Prostate gland (tissue), 2 donors: ENCODE measurements at regions not wholly inside any gene's neighbourhood (a gene's known extent, or its start where the extent isn't known, plus 50 kb on each side); places are given as distances from the start of the nearest gene placed in this dataset.
"Not testable (repeated sequence)": the region's sequence is repeated elsewhere in the genome, so short reads cannot be mapped to it uniquely, and the experiment has no call there.

Experiments
- DNase-seq: peaks from one replicate; pipeline ENCODE4 v3.0.0-alpha.2; 2019; ENCODE audit warnings: low spot score
- H3K27ac ChIP-seq, 2 donors: fragments of 200-600 bp; sonication (generic); 2 replicates each; pipeline ENCODE4 v1.5.1; 2017 to 2019
- H3K27me3 ChIP-seq: fragments of 200-600 bp; sonication (generic); replicated peaks from 2 replicates; pipeline ENCODE4 v1.5.1; 2019; ENCODE audit not compliant: insufficient read depth
- H3K36me3 ChIP-seq, 2 donors: fragments of 200-600 bp; sonication (generic); 1 replicate in 1 of 2; 2 replicates in 1 of 2; pipeline versions ENCODE4 v1.5.1 to v1.8.1; 2017 to 2019
- H3K4me1 ChIP-seq: fragments of 200-600 bp; sonication (generic); replicated peaks from 2 replicates; pipeline ENCODE4 v1.5.1; 2019
- H3K4me3 ChIP-seq, 2 donors: fragments of 200-600 bp; sonication (generic); 2 replicates each; pipeline ENCODE4 v1.5.1; 2017 to 2019
- H3K9me3 ChIP-seq: fragments of 200-600 bp; sonication (generic); 2 replicates; pipeline ENCODE4 v1.5.1; 2017
- CTCF ChIP-seq, 4 experiments: fragments of 200-600 bp in 2 of 4; fragments of 450-650 bp in 2 of 4; sonication (generic) in 2 of 4; IDR thresholded peaks; 1 replicate in 3 of 4; 2 replicates in 1 of 4; pipeline ENCODE4 v1.5.1; 2016 to 2019; ENCODE audit warnings: antibody characterized with exemption in 4 of 4, mild to moderate bottlenecking in 2 of 4, moderate library complexity in 2 of 4
- POLR2A ChIP-seq: fragments of 450-650 bp; IDR thresholded peaks from one replicate; pipeline ENCODE4 v1.6.1; 2016; ENCODE audit warnings: antibody characterized with exemption, mild to moderate bottlenecking
- POLR2AphosphoS5 ChIP-seq: sonication (generic); formaldehyde crosslinking; IDR thresholded peaks from one replicate; pipeline ENCODE4 v1.6.1; 2017; ENCODE audit warnings: antibody characterized with exemption
- WGBS: methylation state at CpG from one replicate; pipeline ENCODE4 v1.1.5; 2018; 5-methylcytosine and 5-hydroxymethylcytosine counted together
- intact Hi-C: fragments of 100-400 bp; cut with DNase I; formaldehyde crosslinking; loops from one replicate; pipeline ENCODE4 v1.14.2; 2022

GRCh38 chr3:55147856-55148720 is 220.2 kb upstream of the LRTM1 start:
- Histone ChIP-seq H3K9me3 (no peaks in the 10 kb centered on the region), H3K36me3 (no peaks in the 10 kb centered on the region), H3K4me1 (no peaks in the 10 kb centered on the region), H3K27ac (no peak overlapping the region), H3K27me3 (peaks cover 6% of the 10 kb centered on the region), H3K4me3 (no peak overlapping the region)
- WGBS: 54% methylated on average over 9 of the region's 9 CpGs
- no peak for TF ChIP-seq CTCF (IDR thresholded peaks at IDR 0.05)
- TF ChIP-seq POLR2A: no peak
- no peak for TF ChIP-seq POLR2AphosphoS5
- no peak for DNase-seq
- intact Hi-C loops: no loop called here

DNA sequence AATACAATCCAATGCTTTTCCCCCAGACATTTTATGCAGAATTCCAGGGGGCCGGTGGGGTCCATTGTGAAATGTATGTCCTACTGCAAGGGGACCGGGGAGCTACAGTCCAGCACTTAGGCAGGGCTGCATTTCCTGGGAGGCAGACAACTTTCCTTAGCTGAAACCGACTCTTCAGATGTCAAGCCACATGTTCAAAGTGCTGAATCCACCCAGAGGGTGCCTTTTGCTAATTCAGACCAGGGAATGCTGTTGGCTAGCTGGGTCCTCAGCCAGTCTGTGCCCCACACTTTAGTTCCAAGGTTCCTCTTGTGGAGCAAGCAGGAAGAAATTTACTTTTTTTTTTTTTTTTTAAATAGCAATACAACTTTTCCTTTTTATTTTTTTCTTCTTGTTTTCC is 219.5 kb upstream of the LRTM1 start:
- Histone ChIP-seq H3K9me3 (no peaks in the 10 kb centered on the region), H3K4me1 (no peaks in the 10 kb centered on the region)

GRCh38 chr3:55146216-55146615 is 218.4 kb upstream of the LRTM1 start:
- Histone ChIP-seq H3K36me3 (no peaks in the 10 kb centered on the region), H3K27me3 (peaks cover 3% of the 10 kb centered on the region), H3K4me1 (no peaks in the 10 kb centered on the region), H3K4me3 (no peak overlapping the region), H3K9me3 (no peaks in the 10 kb centered on the region), H3K27ac (no peak overlapping the region)
- 59% methylated on average over 4 of the region's 4 CpGs for WGBS
- no peak for DNase-seq
- intact Hi-C loops: no loop called here
- TF ChIP-seq POLR2A: no peak
- no peak for TF ChIP-seq POLR2AphosphoS5
- no peak for TF ChIP-seq CTCF (IDR thresholded peaks at IDR 0.05)

More for the DNA sequence above, 219.5 kb upstream of the LRTM1 start:
- H3K27me3 ChIP-seq: peaks cover 6% of the 10 kb centered on the region
- intact Hi-C loops: no loop called here
- DNase-seq: no peak
- WGBS: 75% methylated on average over 3 of the region's 3 CpGs
- TF ChIP-seq POLR2AphosphoS5 (no peak), POLR2A (no peak), CTCF (IDR thresholded peaks at IDR 0.05) (no peak)
- H3K4me3 ChIP-seq: no peak overlapping the region
- H3K27ac ChIP-seq: no peak overlapping the region
- H3K36me3 ChIP-seq: no peaks in the 10 kb centered on the region

DNA sequence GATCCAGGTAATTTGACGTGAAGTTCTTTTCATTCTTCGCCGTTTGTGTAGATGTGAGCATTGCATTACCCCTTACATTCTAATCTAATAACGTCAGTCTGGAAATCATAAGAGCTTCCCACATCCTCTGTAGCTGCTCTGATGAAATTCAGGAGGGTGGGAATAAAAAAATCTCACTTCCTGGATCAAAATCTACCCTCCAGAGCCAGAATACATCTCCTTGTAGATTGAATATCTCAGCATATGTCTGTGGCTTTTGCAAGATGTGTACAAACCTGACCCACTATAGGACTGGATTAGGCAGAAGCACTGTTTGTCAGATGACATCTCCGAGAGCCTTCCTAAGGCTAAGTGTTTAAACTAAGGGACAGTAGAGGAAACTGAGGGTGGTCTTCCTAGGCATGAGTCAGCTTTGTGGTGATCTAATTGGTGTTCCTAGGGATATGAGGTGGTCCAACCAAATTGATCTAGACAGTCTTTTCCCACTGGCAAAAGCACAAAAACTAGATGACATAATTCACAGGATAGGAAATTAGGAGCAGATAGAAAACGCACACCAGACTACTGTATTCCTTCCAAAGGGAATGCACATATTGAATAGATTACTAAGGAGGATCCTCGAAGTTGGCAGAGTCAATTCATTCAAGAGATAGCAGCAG is 216.3 kb upstream of the LRTM1 start:
- Histone ChIP-seq H3K4me3 (no peak overlapping the region), H3K27ac (no peak overlapping the region), H3K9me3 (no peaks in the 10 kb centered on the region), H3K27me3 (peaks cover 1% of the 10 kb centered on the region), H3K36me3 (no peaks in the 10 kb centered on the region), H3K4me1 (no peaks in the 10 kb centered on the region)
- no peak for DNase-seq
- intact Hi-C loops: no loop called here
- WGBS: 85% methylated on average over 7 of the region's 7 CpGs
- TF ChIP-seq CTCF (IDR thresholded peaks at IDR 0.05) (no peak), POLR2A (no peak), POLR2AphosphoS5 (no peak)

GRCh38 chr3:55143336-55143735 is 215.5 kb upstream of the LRTM1 start:
- Histone ChIP-seq H3K36me3 (no peaks in the 10 kb centered on the region), H3K9me3 (no peaks in the 10 kb centered on the region), H3K27ac (no peak overlapping the region), H3K27me3 (no peaks in the 10 kb centered on the region), H3K4me3 (no peak overlapping the region), H3K4me1 (no peaks in the 10 kb centered on the region)
- intact Hi-C loops: no loop called here
- TF ChIP-seq POLR2AphosphoS5 (no peak), POLR2A (no peak), CTCF (IDR thresholded peaks at IDR 0.05) (no peak)
- no peak for DNase-seq
- 81% methylated on average over 2 of the region's 2 CpGs for WGBS

DNA sequence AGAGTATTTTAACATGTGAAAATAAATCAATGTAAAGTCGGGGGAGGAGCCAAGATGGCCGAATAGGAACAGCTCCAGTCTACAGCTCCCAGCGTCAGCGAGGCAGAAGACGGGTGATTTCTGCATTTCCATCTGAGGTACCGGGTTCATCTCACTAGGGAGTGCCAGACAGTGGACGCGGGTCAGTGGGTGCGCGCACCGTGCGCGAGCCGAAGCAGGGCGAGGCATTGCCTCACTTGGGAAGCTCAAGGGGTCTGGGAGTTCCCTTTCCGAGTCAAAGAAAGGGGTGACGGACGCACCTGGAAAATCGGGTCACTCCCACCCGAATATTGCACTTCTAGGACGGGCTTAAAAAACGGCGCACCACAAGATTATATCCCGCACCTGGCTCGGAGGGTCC is 208.4 kb upstream of the LRTM1 start:
- H3K4me1 ChIP-seq, H3K27me3 ChIP-seq, H3K36me3 ChIP-seq, DNase-seq, H3K4me3 ChIP-seq, H3K27ac ChIP-seq, H3K9me3 ChIP-seq, intact Hi-C loops: not testable (repeated sequence)
- WGBS: 95% methylated on average over 25 of the region's 25 CpGs
